ENCODE measurements at regions not wholly inside any gene's neighbourhood (a gene's known extent, or its start where the extent isn't known, plus 50 kb on each side); places are given as distances from the start of the nearest gene placed in this dataset.
A peak's percentile ranks its signal among the peaks of the same experiment; 100 is the strongest.

DNA sequence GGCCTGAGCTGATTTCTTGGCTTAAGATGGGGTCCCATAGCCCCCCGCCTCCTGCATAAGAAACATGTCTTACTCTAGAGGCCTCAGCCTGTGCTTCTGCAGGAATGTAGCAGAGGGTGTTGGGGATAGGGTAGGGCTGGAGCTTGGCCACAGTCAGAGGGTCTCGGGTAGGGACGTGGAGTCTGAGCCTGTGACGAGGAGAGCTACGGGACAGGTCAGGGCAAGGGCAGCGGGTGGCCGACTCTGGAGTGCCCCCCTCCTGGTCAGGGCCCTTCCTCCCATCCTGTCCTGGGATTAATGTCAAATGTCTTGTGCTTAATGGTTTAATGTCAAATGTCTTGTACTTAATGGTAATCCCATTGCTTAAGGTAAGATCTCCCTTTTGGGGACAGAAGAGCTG is 130.4 kb downstream of the GLI2 start:
- no peak overlapping the region for H3K4me3 ChIP-seq (ENCODE audit: severe bottlenecking)
- no peaks in the 10 kb centered on the region for H3K36me3 ChIP-seq (ENCODE audit: low read depth)
- H3K27ac ChIP-seq (ENCODE audit: poor library complexity, severe bottlenecking): no peak overlapping the region
- ATAC-seq (ENCODE audit: low read depth) (no peak), DNase-seq (ENCODE audit: low spot score) (no peak)
- no peaks in the 10 kb centered on the region for H3K27me3 ChIP-seq (ENCODE audit: insufficient read depth, poor library complexity, severe bottlenecking)
- TF ChIP-seq, protein P1, sequence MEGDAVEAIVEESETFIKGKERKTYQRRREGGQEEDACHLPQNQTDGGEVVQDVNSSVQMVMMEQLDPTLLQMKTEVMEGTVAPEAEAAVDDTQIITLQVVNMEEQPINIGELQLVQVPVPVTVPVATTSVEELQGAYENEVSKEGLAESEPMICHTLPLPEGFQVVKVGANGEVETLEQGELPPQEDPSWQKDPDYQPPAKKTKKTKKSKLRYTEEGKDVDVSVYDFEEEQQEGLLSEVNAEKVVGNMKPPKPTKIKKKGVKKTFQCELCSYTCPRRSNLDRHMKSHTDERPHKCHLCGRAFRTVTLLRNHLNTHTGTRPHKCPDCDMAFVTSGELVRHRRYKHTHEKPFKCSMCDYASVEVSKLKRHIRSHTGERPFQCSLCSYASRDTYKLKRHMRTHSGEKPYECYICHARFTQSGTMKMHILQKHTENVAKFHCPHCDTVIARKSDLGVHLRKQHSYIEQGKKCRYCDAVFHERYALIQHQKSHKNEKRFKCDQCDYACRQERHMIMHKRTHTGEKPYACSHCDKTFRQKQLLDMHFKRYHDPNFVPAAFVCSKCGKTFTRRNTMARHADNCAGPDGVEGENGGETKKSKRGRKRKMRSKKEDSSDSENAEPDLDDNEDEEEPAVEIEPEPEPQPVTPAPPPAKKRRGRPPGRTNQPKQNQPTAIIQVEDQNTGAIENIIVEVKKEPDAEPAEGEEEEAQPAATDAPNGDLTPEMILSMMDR (IDR thresholded peaks at IDR 0.05; ENCODE audit: poor library complexity, severe bottlenecking): no peak
- no peaks in the 10 kb centered on the region for H3K9me3 ChIP-seq (ENCODE audit: severe bottlenecking)
- peaks cover 5% of the 10 kb centered on the region for H3K4me1 ChIP-seq (ENCODE audit: insufficient read depth, poor library complexity, severe bottlenecking)

DNA sequence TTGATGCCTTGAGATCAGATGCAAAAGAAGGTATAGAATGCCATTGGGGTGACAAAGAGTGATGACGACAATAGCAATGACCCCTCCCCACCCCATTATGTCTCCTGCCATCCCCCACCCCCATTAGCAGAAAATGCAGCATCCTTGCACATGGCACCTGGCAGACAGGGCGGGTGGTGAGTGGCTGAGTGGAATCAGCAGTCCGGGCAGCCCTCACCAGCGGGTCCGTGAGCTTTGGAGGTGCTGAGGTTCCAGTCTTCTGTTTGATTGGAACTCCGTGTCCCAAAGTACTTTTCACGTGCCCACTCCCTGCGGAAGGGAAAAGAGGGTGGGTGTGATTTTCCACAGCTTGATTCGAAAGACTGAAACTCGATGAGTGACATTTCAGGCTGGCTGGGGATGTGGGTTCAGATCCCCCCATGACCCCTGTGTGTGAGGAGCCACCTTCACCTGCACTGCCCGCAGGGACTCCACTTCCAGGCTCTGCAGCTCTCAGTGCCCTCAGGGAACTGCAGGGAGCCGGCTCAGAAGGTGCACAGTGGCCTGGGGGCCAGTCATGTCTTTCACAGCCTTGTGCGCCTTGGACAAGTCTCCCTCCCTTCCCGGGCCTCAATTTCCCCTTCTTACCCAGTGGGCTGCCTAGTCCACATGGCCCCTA is 130.9 kb downstream of the GLI2 start:
- Histone ChIP-seq H3K4me3 (ENCODE audit: severe bottlenecking) (no peak overlapping the region), H3K9me3 (ENCODE audit: severe bottlenecking) (no peaks in the 10 kb centered on the region), H3K27me3 (ENCODE audit: insufficient read depth, poor library complexity, severe bottlenecking) (no peaks in the 10 kb centered on the region), H3K36me3 (ENCODE audit: low read depth) (no peaks in the 10 kb centered on the region), H3K27ac (ENCODE audit: poor library complexity, severe bottlenecking) (no peak overlapping the region), H3K4me1 (ENCODE audit: insufficient read depth, poor library complexity, severe bottlenecking) (peaks cover 5% of the 10 kb centered on the region)
- TF ChIP-seq, protein P1 (IDR thresholded peaks at IDR 0.05; ENCODE audit: poor library complexity, severe bottlenecking): no peak
- no peak for DNase-seq (ENCODE audit: low spot score)
- no peak for ATAC-seq (ENCODE audit: low read depth)

DNA sequence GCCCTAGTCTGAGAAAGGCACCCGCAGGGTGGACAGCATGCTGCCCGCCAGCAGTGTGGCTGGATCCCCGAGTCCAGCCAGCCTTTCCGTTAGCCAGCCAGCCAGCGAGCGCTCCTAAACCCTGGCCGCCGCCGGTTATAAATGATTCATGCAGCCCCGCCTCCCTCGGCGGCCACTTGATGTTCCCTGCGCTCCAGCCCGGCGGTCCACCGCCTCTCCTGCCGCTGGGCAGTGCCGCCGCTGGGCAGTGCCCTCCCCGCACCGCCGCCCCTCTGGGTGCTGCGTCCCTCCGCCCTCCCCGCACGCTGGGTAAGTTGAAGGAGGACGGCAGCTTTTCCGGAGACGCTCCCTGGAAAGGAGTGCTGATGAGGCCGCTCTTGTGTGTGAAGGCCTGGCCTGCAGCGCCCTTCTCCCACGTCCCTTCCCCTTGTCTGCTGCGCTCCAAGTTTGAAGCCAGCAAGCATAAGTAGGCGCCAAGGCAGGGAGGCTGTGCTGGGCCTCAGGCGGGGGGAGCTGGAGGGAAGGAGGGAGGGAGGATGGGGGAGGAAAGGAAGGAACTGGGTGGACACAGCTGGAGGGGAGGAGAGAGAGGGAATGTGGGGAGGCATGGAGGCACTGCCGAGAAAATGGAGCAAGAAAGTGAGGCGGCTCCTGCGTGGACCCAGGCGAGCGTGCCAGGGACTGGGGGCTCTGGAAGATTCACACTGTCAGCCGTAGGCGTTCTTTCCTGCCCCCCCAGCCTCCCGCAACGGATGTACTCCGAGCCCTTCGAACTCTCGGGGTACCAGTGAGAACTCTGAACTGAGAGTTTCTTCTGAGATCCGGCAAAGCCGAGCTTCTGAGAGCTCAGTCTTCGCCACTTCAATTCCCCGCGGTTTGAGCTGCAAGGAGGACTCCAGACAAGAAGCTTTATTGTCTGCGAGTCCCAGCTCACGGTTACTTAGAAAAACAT is 131.9 kb downstream of the GLI2 start:
- Histone ChIP-seq H3K4me3 (ENCODE audit: severe bottlenecking) (no peak overlapping the region), H3K9me3 (ENCODE audit: severe bottlenecking) (no peaks in the 10 kb centered on the region), H3K4me1 (ENCODE audit: insufficient read depth, poor library complexity, severe bottlenecking) (peaks cover 5% of the 10 kb centered on the region), H3K36me3 (ENCODE audit: low read depth) (no peaks in the 10 kb centered on the region), H3K27ac (ENCODE audit: poor library complexity, severe bottlenecking) (no peak overlapping the region), H3K27me3 (ENCODE audit: insufficient read depth, poor library complexity, severe bottlenecking) (no peaks in the 10 kb centered on the region)
- ATAC-seq (ENCODE audit: low read depth) (peak; percentile 90), DNase-seq (ENCODE audit: low spot score) (no peak)
- TF ChIP-seq, protein P1 (IDR thresholded peaks at IDR 0.05; ENCODE audit: poor library complexity, severe bottlenecking): no peak

DNA sequence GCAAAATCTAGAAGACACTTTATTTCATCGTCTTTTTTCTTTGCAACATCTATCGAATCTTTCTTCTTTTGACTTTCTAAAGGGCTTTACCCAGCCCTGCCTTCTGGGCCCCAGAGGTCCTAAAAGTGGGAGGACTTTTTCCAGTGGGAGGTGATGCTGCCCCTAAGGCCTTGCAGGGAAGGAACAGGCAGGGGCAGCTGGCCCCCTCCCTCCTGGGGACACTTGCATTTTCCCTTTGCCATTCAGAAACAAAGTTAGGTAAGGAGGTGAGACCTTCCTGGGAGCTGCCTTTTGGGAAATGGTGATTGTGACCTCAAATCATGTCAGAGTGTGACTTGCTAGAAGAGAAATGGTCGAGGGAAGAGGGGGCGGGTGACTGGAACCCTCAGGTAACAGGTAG is 132.7 kb downstream of the GLI2 start:
- Histone ChIP-seq H3K4me3 (ENCODE audit: severe bottlenecking) (no peak overlapping the region), H3K9me3 (ENCODE audit: severe bottlenecking) (no peaks in the 10 kb centered on the region), H3K36me3 (ENCODE audit: low read depth) (no peaks in the 10 kb centered on the region), H3K4me1 (ENCODE audit: insufficient read depth, poor library complexity, severe bottlenecking) (peaks cover 5% of the 10 kb centered on the region), H3K27me3 (ENCODE audit: insufficient read depth, poor library complexity, severe bottlenecking) (no peaks in the 10 kb centered on the region), H3K27ac (ENCODE audit: poor library complexity, severe bottlenecking) (no peak overlapping the region)
- TF ChIP-seq, protein P1 (IDR thresholded peaks at IDR 0.05; ENCODE audit: poor library complexity, severe bottlenecking): no peak
- ATAC-seq (ENCODE audit: low read depth) (no peak), DNase-seq (ENCODE audit: low spot score) (no peak)

All from RWPE2 (cell line).